HG03439 (cell line): ENCODE measurements at regions not wholly inside any gene's neighbourhood (a gene's known extent, or its start where the extent isn't known, plus 50 kb on each side); places are given as distances from the start of the nearest gene placed in this dataset.

ENCODE experiments used
- ATAC-seq: cut with Tn5 transposase; IDR thresholded peaks from one replicate; pipeline ENCODE4 v1.9.1; 2021; ENCODE audit warnings: mild to moderate bottlenecking, moderate library complexity; ENCODE audit not compliant: unreplicated experiment

GRCh38 chr4:128371001-128371777 lies 83.6 kb upstream of the PGRMC2 start:
- no peak for ATAC-seq

- ATAC-seq, result no peak
Measured at GRCh38 chr4:128366212-128366611, 78.6 kb upstream of the PGRMC2 start.

GRCh38 chr4:128364565-128364964 lies 77.0 kb upstream of the PGRMC2 start:
- no peak for ATAC-seq

GRCh38 chr4:128363966-128364365 lies 76.4 kb upstream of the PGRMC2 start:
- no peak for ATAC-seq

GRCh38 chr4:128362760-128363159 lies 75.1 kb upstream of the PGRMC2 start:
- no peak for ATAC-seq

GRCh38 chr4:128359422-128359821 lies 71.8 kb upstream of the PGRMC2 start:
- ATAC-seq, result no peak

GRCh38 chr4:128358913-128359279 lies 71.3 kb upstream of the PGRMC2 start:
- no peak for ATAC-seq

GRCh38 chr4:128358231-128358912 lies 70.8 kb upstream of the PGRMC2 start:
- no peak for ATAC-seq

GRCh38 chr4:128357286-128357685 lies 69.7 kb upstream of the PGRMC2 start:
- no peak for ATAC-seq

GRCh38 chr4:128355305-128355704 lies 67.7 kb upstream of the PGRMC2 start:
- ATAC-seq, result no peak

- ATAC-seq, result no peak
Measured at GRCh38 chr4:128354205-128354821, 66.7 kb upstream of the PGRMC2 start.

- no peak for ATAC-seq
Measured at GRCh38 chr4:128353791-128354190, 66.2 kb upstream of the PGRMC2 start.

GRCh38 chr4:128351502-128351901 lies 63.9 kb upstream of the PGRMC2 start:
- no peak for ATAC-seq

GRCh38 chr4:128350449-128351045 lies 62.9 kb upstream of the PGRMC2 start:
- no peak for ATAC-seq

GRCh38 chr4:128349921-128350320 lies 62.3 kb upstream of the PGRMC2 start:
- ATAC-seq, result no peak

GRCh38 chr4:128347930-128348660 lies 60.5 kb upstream of the PGRMC2 start:
- ATAC-seq, result no peak

- no peak for ATAC-seq
Measured at GRCh38 chr4:128347175-128347868, 59.7 kb upstream of the PGRMC2 start.

- no peak for ATAC-seq
Measured at GRCh38 chr4:128346054-128346716, 58.6 kb upstream of the PGRMC2 start.

- ATAC-seq, result no peak
Measured at GRCh38 chr4:128345650-128346049, 58.0 kb upstream of the PGRMC2 start.

GRCh38 chr4:128342762-128343161 lies 55.1 kb upstream of the PGRMC2 start:
- ATAC-seq, result no peak
